ENCODE measurements at regions not wholly inside any gene's neighbourhood (a gene's known extent, or its start where the extent isn't known, plus 50 kb on each side); places are given as distances from the start of the nearest gene placed in this dataset.
"Not testable (repeated sequence)": the region's sequence is repeated elsewhere in the genome, so short reads cannot be mapped to it uniquely, and the experiment has no call there.

DNA sequence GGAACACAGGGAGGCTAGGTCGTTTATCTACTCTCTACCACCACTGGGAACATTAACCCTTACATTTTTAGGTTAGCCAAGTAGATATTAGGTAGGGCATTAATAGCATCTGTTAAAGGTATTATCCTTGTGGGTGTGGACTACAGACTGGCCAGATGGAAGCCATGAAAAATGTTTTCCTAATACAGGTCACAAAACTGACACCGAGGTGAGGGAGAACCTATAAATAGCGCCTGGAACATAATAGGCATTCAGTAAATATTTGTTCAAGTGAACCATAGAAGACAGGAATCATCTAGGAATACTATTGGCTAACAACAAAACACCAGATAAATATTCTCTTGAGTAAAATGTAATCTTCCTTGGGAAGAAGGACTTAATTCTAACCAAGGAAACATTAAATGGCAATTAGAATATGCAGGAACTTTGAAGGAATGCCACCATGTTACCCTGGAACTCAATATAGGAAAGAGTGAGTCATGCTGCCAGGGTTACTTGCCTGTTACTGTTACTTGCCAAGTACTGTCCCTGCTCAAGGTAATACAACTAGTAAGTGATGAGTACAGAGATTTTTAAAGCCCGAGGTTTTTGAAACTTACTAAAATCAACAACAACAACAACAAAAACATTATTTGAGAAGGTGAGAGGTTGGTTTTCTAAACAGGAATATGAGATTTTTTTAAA lies 79.0 kb downstream of the SOX3 start:
- no peak for DNase-seq (ENCODE audit: low spot score)
- no peak for TF ChIP-seq CTCF (IDR thresholded peaks at IDR 0.05)
- ATAC-seq (ENCODE audit: low FRiP score) = no peak

- no peak for ATAC-seq (ENCODE audit: low FRiP score)
These were observed 82.4 kb downstream of the SOX3 start for GRCh38 chrX:140422501-140422900.

DNA sequence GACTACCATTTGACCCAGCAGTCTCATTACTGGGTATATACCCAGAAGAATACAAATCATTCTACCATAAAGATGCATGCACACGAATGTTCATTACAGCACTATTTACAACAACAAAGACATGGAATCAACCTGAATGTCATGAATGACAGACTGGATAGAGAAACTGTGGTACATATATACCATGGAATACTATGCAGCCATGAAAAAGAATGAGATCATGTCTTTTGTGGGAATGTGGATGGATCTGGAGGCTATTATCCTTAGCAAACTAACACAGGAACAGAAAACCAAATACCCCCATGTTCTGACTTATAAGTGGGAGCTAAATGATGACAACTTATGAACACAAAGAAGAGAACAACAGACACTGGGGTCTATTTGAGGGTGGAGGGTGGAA lies 102.7 kb downstream of the SOX3 start:
- not testable (repeated sequence) for ATAC-seq (ENCODE audit: low FRiP score); DNase-seq (ENCODE audit: low spot score)

More at GRCh38 chrX:140422501-140422900, 82.4 kb downstream of the SOX3 start:
- DNase-seq (ENCODE audit: low spot score) = no peak
- no peak for TF ChIP-seq CTCF (IDR thresholded peaks at IDR 0.05)

- not testable (repeated sequence) for DNase-seq (ENCODE audit: low spot score); ATAC-seq (ENCODE audit: low FRiP score)
These were observed 108.5 kb downstream of the SOX3 start for GRCh38 chrX:140396326-140396725.

GRCh38 chrX:140393507-140393906 lies 111.4 kb downstream of the SOX3 start:
- TF ChIP-seq CTCF (IDR thresholded peaks at IDR 0.05) = no peak
- ATAC-seq (ENCODE audit: low FRiP score) = no peak
- no peak for DNase-seq (ENCODE audit: low spot score)

DNA sequence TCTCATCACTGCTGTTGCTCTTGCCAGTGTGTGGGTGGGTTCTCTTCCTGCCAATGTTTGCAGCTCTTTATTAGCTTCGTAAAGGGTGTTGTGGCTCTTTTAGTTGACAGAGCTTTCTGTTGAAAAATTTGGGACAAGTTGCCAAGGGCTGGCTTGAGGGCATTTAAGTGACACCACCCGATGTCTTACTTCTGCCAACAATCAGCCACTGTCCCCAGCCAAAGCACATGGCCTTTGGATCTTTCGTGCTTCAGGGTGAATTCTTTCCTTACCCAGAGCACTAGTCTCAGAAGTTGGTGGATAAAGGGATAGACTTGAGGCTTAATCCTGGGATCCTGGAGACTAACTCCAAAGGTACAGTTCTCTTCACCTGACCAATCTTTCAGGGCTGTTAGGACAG lies 113.6 kb downstream of the SOX3 start:
- TF ChIP-seq CTCF (IDR thresholded peaks at IDR 0.05) = no peak
- DNase-seq (ENCODE audit: low spot score) = no peak
- no peak for ATAC-seq (ENCODE audit: low FRiP score)

GRCh38 chrX:140389331-140389730 lies 115.5 kb downstream of the SOX3 start:
- no peak for DNase-seq (ENCODE audit: low spot score)
- no peak for ATAC-seq (ENCODE audit: low FRiP score)
- TF ChIP-seq CTCF (IDR thresholded peaks at IDR 0.05) = no peak

DNA sequence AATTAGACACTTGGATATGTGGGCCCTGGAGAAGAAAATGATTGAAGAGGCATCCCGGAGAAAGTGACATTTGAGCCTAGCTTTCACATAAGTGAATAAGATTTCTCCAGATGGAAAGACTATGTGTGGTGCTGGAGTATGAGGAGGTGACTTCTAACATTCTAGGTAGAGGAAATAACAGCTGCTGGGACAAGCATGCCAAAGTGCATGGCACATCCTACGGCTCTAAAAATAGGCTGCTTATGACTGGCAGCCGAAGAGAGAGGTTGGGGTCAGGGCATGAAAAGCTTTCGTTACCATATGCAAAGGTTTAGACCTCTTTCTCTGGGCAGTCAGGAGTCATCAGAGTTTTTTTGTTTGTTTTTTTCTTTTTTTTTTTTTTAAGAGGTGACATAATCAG lies 142.0 kb downstream of the SOX3 start:
- TF ChIP-seq CTCF (IDR thresholded peaks at IDR 0.05) = no peak
- DNase-seq (ENCODE audit: low spot score) = no peak
- no peak for ATAC-seq (ENCODE audit: low FRiP score)

Data from omental fat pad (tissue), 3 donors.